OCI-LY1 (cell line): ENCODE measurements at regions not wholly inside any gene's neighbourhood (a gene's known extent, or its start where the extent isn't known, plus 50 kb on each side); places are given as distances from the start of the nearest gene placed in this dataset.

Experiments
- H2AFZ ChIP-seq: fragments of 200-600 bp; sonication (generic), shearing (Covaris generic); 2 replicates; pipeline ENCODE4 v1.6.0; 2014; ENCODE audit warnings: antibody characterized with exemption, mild to moderate bottlenecking, low read length
- H3F3A ChIP-seq: fragments of 200-600 bp; sonication (generic), shearing (Covaris generic); 2 replicates; pipeline ENCODE4 v1.6.0; 2014; ENCODE audit warnings: mild to moderate bottlenecking, antibody characterized with exemption, low read length, moderate library complexity; ENCODE audit not compliant: insufficient read depth
- H3K27ac ChIP-seq: fragments of 200-600 bp; sonication (generic); 2 replicates; pipeline ENCODE4 v1.5.1; 2014; ENCODE audit warnings: low read length, mixed run types, mild to moderate bottlenecking, low read depth; ENCODE audit not compliant: poor library complexity, severe bottlenecking
- H3K27me3 ChIP-seq: fragments of 200-600 bp; sonication (generic); 2 replicates; pipeline ENCODE4 v1.6.0; 2014; ENCODE audit warnings: antibody characterized with exemption, mild to moderate bottlenecking, low read length, moderate library complexity; ENCODE audit not compliant: insufficient read depth
- H3K36me3 ChIP-seq: fragments of 200-600 bp; sonication (generic); 2 replicates; pipeline ENCODE4 v1.6.1; 2014; ENCODE audit warnings: mild to moderate bottlenecking, antibody characterized with exemption, low read length, moderate library complexity, mixed read lengths; ENCODE audit not compliant: insufficient read depth
- H3K4me1 ChIP-seq: fragments of 200-600 bp; sonication (generic); 2 replicates; pipeline ENCODE4 v1.5.1; 2014; ENCODE audit warnings: mild to moderate bottlenecking, low read length, moderate library complexity; ENCODE audit not compliant: insufficient read depth, severe bottlenecking
- H3K4me2 ChIP-seq: fragments of 200-600 bp; sonication (generic), shearing (Covaris generic); 2 replicates; pipeline ENCODE4 v1.6.1; 2014; ENCODE audit warnings: low read length
- H3K4me3 ChIP-seq: fragments of 200-600 bp; sonication (generic); 2 replicates; pipeline ENCODE4 v1.5.1; 2014; ENCODE audit warnings: low read length, low read depth, mild to moderate bottlenecking, mixed read lengths; ENCODE audit not compliant: poor library complexity, severe bottlenecking
- H3K79me2 ChIP-seq: fragments of 200-600 bp; shearing (Covaris generic); 2 replicates; pipeline ENCODE4 v1.6.1; 2016; ENCODE audit warnings: mixed run types, low read length, mixed read lengths; ENCODE audit not compliant: insufficient read depth
- H3K9ac ChIP-seq: fragments of 200-600 bp; sonication (generic), shearing (Covaris generic); 2 replicates; pipeline ENCODE4 v1.6.1; 2014; ENCODE audit warnings: mild to moderate bottlenecking, low read length, mixed read lengths
- H3K9me2 ChIP-seq: fragments of 200-600 bp; sonication (generic), shearing (Covaris generic); 2 replicates; pipeline ENCODE4 v1.6.1; 2014; ENCODE audit warnings: low read depth, mild to moderate bottlenecking, low read length, mixed read lengths
- H3K9me3 ChIP-seq: fragments of 200-600 bp; shearing (Covaris generic); 2 replicates; pipeline ENCODE4 v1.6.1; 2014; ENCODE audit warnings: low read length, mixed read lengths
- H4K20me1 ChIP-seq: fragments of 200-600 bp; sonication (generic), shearing (Covaris generic); 2 replicates; pipeline ENCODE4 v1.6.0; 2016; ENCODE audit warnings: mild to moderate bottlenecking, low read length; ENCODE audit not compliant: insufficient read depth
- CTCF ChIP-seq: fragments of 200-600 bp; sonication (generic), shearing (Covaris generic); IDR thresholded peaks from 2 replicates; pipeline ENCODE4 v1.5.1; 2017; ENCODE audit warnings: mild to moderate bottlenecking, antibody characterized with exemption, low read length, moderate library complexity, mixed read lengths
- EZH2 ChIP-seq: fragments of 200-600 bp; sonication (generic), shearing (Covaris generic); IDR thresholded peaks from 2 replicates; pipeline ENCODE4 v1.8.0; 2017; ENCODE audit warnings: borderline replicate concordance, mixed run types, mild to moderate bottlenecking, antibody characterized with exemption, low read length, moderate library complexity, mixed read lengths

- Histone ChIP-seq H3K27ac (no peak overlapping the region), H3K9me3 (no peaks in the 10 kb centered on the region), H3K36me3 (no peaks in the 10 kb centered on the region), H4K20me1 (no peaks in the 10 kb centered on the region), H3F3A (no peaks in the 10 kb centered on the region), H3K4me1 (no peaks in the 10 kb centered on the region), H2AFZ (no peak overlapping the region), H3K27me3 (no peaks in the 10 kb centered on the region), H3K4me3 (no peak overlapping the region), H3K4me2 (no peak overlapping the region), H3K9me2 (no peaks in the 10 kb centered on the region), H3K9ac (no peak overlapping the region), H3K79me2 (no peaks in the 10 kb centered on the region)
- TF ChIP-seq CTCF, result no peak
- no peak for TF ChIP-seq EZH2
These were observed 68.2 kb upstream of the CHD1 start for GRCh38 chr5:98997000-98997399.

- Histone ChIP-seq H3K27me3 (no peaks in the 10 kb centered on the region), H4K20me1 (no peaks in the 10 kb centered on the region), H3K36me3 (no peaks in the 10 kb centered on the region), H3K79me2 (no peaks in the 10 kb centered on the region), H3K9me3 (no peaks in the 10 kb centered on the region), H3K9ac (no peak overlapping the region), H3K4me3 (no peak overlapping the region), H3K27ac (no peak overlapping the region), H3K9me2 (no peaks in the 10 kb centered on the region), H2AFZ (no peak overlapping the region), H3K4me2 (no peak overlapping the region), H3K4me1 (no peaks in the 10 kb centered on the region), H3F3A (no peaks in the 10 kb centered on the region)
- no peak for TF ChIP-seq CTCF
- no peak for TF ChIP-seq EZH2
These were observed 65.8 kb upstream of the CHD1 start for GRCh38 chr5:98994611-98995010.

GRCh38 chr5:98993512-98993911 lies 64.7 kb upstream of the CHD1 start:
- Histone ChIP-seq H3K4me2 (no peak overlapping the region), H3K79me2 (no peaks in the 10 kb centered on the region), H3K4me1 (no peaks in the 10 kb centered on the region), H3K27ac (no peak overlapping the region), H3K9me3 (no peaks in the 10 kb centered on the region), H4K20me1 (no peaks in the 10 kb centered on the region), H3K4me3 (no peak overlapping the region), H3K9ac (no peak overlapping the region), H3K36me3 (no peaks in the 10 kb centered on the region), H3K9me2 (no peaks in the 10 kb centered on the region), H3K27me3 (no peaks in the 10 kb centered on the region), H2AFZ (no peak overlapping the region), H3F3A (no peaks in the 10 kb centered on the region)
- no peak for TF ChIP-seq EZH2
- TF ChIP-seq CTCF, result no peak
